HT-29 (cell line): ENCODE measurements at regions not wholly inside any gene's neighbourhood (a gene's known extent, or its start where the extent isn't known, plus 50 kb on each side); places are given as distances from the start of the nearest gene placed in this dataset.

ENCODE experiments used
- DNase-seq: peaks from one replicate; pipeline ENCODE4 v3.0.0-alpha.2; 2015; ENCODE audit warnings: low spot score

GRCh38 chrX:42619068-42619467 is 158.9 kb downstream of the PPP1R2C start:
- no peak for DNase-seq

GRCh38 chrX:42616981-42617380 is 161.0 kb downstream of the PPP1R2C start:
- no peak for DNase-seq

- DNase-seq = peak; percentile 66
These were observed 162.8 kb downstream of the PPP1R2C start for GRCh38 chrX:42615161-42615563.

- no peak for DNase-seq
These were observed 171.4 kb downstream of the PPP1R2C start for GRCh38 chrX:42606591-42606990.

- DNase-seq = no peak
These were observed 173.7 kb downstream of the PPP1R2C start for GRCh38 chrX:42604302-42604701.

- no peak for DNase-seq
These were observed 174.9 kb downstream of the PPP1R2C start for GRCh38 chrX:42603016-42603415.

GRCh38 chrX:42602566-42602965 is 175.4 kb downstream of the PPP1R2C start:
- DNase-seq = no peak

GRCh38 chrX:42602136-42602535 is 175.8 kb downstream of the PPP1R2C start:
- no peak for DNase-seq

GRCh38 chrX:42597481-42597880 is 180.5 kb downstream of the PPP1R2C start:
- no peak for DNase-seq

GRCh38 chrX:42585842-42586621 is 191.9 kb downstream of the PPP1R2C start:
- no peak for DNase-seq

- peak; percentile 9 for DNase-seq
These were observed 200.0 kb downstream of the PPP1R2C start for GRCh38 chrX:42577936-42578470.

- DNase-seq = no peak
These were observed 210.7 kb downstream of the PPP1R2C start for GRCh38 chrX:42567268-42567667.

- no peak for DNase-seq
These were observed 212.2 kb downstream of the PPP1R2C start for GRCh38 chrX:42565739-42566138.

- no peak for DNase-seq
These were observed 231.2 kb downstream of the PPP1R2C start for GRCh38 chrX:42546800-42547199.

GRCh38 chrX:42544883-42545282 is 233.1 kb downstream of the PPP1R2C start:
- DNase-seq = no peak

- DNase-seq = no peak
These were observed 236.4 kb downstream of the PPP1R2C start for GRCh38 chrX:42541554-42541953.

- DNase-seq = no peak
These were observed 237.8 kb downstream of the PPP1R2C start for GRCh38 chrX:42540146-42540545.

GRCh38 chrX:42538405-42538804 is 239.6 kb downstream of the PPP1R2C start:
- DNase-seq = no peak

- DNase-seq = no peak
These were observed 241.7 kb downstream of the PPP1R2C start for GRCh38 chrX:42536286-42536685.

- DNase-seq = no peak
These were observed 242.7 kb downstream of the PPP1R2C start for GRCh38 chrX:42535233-42535632.

GRCh38 chrX:42533761-42534160 is 244.2 kb downstream of the PPP1R2C start:
- DNase-seq = no peak

- DNase-seq = no peak
These were observed 246.5 kb downstream of the PPP1R2C start for GRCh38 chrX:42531441-42531840.

- no peak for DNase-seq
These were observed 247.9 kb downstream of the PPP1R2C start for GRCh38 chrX:42530027-42530426.

- DNase-seq = no peak
These were observed 253.6 kb downstream of the PPP1R2C start for GRCh38 chrX:42524379-42524778.
